DMS114 treated with DMSO at 0.1 percent for 48 hours (cell line): ENCODE measurements at regions not wholly inside any gene's neighbourhood (a gene's known extent, or its start where the extent isn't known, plus 50 kb on each side); places are given as distances from the start of the nearest gene placed in this dataset.

Experiments
- DNase-seq: peaks from one replicate; lab custom pipeline; 2025; ENCODE audit not compliant: unreplicated experiment; lab: John Stamatoyannopoulos, UW

- DNase-seq: no peak
Measured at GRCh38 chr15:25565470-25566264, 126.8 kb upstream of the UBE3A start.

- no peak for DNase-seq
Measured at GRCh38 chr15:25563596-25563995, 124.8 kb upstream of the UBE3A start.

GRCh38 chr15:25557926-25558325 is 119.1 kb upstream of the UBE3A start:
- no peak for DNase-seq

DNA sequence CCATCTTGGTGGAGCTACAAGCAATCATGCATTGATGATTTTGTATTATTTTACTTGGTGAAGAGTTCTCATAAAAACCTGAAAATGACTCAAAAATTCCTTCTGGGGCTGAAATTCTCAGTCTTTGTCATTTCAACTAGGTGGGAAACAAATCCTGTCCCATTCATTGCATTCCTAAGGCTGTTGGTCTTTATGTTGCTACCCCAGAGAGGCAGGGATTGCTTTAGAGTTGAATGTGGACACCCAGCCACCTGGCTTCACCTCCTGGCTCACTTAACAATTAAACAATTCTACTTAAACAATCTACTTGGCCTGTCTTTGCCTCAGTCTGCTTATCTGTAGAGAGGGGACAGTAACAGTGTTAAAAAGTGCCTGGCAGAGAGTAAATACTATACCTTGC is 117.3 kb upstream of the UBE3A start:
- no peak for DNase-seq

DNA sequence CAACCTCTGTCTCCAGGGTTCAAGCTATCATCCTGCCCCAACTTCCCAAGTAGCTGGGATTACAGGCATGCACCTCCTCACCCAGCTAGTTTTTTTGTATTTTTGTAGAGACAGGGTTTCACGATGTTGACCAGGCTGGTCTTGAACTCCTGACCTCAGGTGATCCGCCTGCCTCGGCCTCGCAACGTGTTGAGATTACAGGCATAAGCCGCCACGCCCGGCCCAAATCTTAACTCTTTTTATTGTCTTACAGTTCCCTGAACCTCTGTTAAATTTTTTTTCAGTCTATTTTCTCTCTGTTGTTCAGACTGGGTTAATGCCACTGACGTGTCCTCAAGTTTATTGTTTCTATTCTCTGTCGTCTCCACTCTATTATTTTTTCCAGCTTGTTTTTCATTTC is 115.8 kb upstream of the UBE3A start:
- no peak for DNase-seq

DNA sequence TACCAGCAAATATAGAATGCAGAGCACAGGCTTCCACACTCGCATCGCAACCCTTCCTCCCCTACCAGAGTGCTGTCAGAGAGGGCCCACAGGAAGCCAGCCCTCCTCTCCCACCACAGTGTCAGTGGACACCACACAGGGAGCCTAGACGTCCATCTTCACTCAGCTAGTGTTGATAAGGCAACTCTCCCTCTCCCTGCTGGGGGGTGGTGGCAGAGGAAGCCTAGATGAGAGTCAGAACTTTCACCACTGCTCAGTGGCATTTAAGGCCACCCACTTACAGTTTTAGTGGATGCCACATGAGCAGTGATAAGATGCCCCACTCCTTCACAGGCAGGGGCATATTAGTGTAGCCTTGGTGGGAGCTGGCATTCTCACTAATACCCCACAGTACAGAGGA is 109.8 kb upstream of the UBE3A start:
- DNase-seq: no peak

- no peak for DNase-seq
Measured at GRCh38 chr15:25545889-25546288, 107.1 kb upstream of the UBE3A start.

DNA sequence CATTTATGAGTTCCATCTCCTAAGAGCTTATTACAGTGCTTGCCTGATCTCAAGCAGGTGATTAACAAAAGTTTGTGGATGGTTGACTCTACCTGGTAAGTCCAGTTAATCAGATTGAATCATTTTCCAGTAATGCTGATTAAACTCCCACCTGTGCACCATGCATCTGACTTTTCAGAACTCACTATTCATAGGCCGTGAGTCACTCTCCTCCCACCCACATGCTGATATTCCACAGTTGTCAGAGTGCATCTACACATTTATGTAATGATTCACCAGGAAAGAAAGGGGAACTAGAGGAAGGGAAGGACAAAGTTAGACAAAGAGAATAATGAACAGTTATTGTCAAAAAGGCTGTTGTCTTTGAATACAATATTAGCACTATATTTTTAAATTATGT is 106.2 kb upstream of the UBE3A start:
- no peak for DNase-seq

GRCh38 chr15:25544076-25544475 is 105.3 kb upstream of the UBE3A start:
- no peak for DNase-seq

DNA sequence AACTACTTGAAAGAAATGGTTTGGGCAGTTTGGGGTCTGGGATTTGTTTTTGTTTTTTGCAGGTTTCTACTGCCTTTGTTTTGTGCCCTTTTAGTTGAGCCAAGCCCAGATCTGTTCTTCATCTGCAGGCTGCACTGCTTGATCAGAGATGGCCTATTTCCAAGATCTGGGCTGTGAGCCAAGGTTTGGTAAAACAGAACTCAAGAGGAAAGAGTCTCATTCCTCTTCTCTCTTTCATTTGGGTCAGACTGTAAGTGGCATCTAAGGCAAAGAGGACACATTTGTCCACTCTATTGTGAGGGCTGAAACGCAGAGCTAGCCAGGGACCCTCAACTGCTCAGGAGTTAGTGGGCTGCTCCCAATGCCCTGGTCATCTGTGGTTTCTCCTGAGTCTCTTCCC is 104.4 kb upstream of the UBE3A start:
- DNase-seq: no peak

GRCh38 chr15:25541228-25541627 is 102.4 kb upstream of the UBE3A start:
- DNase-seq: no peak

DNA sequence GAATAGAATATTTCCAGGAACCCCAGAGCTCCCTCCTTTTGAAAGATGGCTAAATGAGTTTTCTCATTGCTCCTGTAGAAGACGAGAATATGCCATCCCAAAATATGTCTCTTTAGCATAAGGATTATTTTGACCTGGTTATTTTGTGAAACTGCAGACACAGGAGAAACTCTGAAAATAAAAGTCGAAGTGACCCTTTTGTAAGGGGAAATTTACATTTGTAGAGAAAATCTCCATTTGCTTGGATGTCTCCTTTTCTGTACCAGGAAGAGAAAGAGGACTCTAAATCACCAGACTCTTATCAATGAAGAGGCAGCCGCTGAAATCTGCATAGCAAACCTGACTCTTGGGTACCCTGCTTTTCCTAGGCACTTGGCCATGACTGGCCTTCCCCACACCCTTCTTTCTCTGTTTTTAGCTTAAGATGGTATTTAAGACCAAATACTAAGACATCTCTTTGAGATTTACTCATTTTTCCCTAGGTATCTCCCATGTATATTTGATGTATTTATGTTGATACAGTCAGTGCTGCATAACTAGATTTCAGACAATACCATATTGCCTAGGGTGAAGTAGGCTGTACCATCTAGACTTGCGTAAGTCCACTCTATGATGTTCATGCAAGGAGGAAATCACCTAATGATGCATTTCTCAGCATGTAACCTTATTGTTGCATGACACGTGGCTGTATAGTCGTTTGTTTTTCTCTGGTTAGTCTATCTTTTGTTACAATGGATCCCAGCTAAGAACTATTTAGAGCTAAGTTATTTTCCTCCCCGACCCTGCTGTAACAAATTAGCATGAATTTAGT is 98.2 kb upstream of the UBE3A start:
- no peak for DNase-seq

GRCh38 chr15:25535866-25536265 is 97.0 kb upstream of the UBE3A start:
- DNase-seq: no peak

GRCh38 chr15:25534293-25534692 is 95.5 kb upstream of the UBE3A start:
- DNase-seq: no peak

- no peak for DNase-seq
Measured at GRCh38 chr15:25532269-25533140, 93.7 kb upstream of the UBE3A start.

DNA sequence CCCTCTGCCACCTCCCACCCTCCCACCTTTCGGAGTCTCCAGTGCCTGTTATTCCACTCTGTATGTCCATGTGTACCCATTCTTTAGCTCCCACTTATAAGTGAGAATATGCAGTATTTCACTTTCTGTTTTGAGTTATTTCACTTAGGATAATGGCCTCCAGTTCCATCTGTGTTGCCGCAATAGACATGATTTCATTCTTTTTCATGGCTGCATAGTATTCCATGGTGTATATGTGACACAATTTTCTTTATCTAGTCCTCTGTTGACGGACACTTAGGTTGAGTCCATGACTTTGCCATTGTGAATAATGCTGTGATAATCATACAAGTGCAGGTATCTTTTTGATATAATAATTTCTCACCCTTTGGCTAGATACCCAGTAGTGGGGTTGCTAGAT is 91.0 kb upstream of the UBE3A start:
- no peak for DNase-seq

DNA sequence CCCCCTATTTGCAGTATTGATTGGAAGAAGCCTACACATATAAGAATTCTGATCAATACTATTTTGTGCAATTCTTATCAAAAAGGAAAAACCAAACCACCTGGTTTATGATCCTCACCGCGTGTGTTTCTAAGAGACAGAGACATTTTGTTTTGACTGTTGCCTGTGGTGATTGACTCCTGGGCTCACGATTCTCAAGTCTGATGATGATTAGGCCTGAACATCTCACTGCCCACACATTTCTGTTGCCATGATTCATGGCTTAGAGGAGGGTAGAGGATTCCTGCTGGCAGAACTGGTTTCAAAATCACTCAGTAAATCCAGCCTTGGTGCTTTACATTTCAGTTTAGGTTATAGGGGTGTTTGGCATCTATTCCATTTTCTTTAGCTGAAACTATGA is 88.3 kb upstream of the UBE3A start:
- no peak for DNase-seq

- DNase-seq: no peak
Measured at GRCh38 chr15:25525741-25526140, 86.9 kb upstream of the UBE3A start.

DNA sequence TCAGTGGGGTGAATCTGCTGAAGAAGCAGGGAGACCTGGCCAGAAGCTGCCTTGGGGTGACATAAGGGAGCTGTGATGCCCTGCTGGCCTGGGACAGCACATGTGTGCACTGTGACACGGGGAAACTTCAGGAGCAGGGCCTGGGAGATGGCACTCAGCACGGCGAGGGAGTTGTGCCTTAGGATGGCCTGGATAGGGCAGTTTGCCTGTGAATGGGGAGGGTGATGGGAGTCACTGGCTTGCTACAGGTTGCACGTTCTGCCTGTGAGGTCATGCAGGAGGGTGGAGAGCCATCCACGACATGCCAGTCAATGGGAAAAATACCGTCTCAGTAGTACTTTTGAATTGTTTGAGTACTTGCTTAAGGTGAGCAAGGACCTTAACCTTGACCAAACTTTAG is 76.8 kb upstream of the UBE3A start:
- DNase-seq: no peak

GRCh38 chr15:25514522-25514921 is 75.7 kb upstream of the UBE3A start:
- no peak for DNase-seq

- no peak for DNase-seq
Measured at GRCh38 chr15:25512957-25513356, 74.1 kb upstream of the UBE3A start.

GRCh38 chr15:25510146-25510545 is 71.3 kb upstream of the UBE3A start:
- no peak for DNase-seq
